ENCODE measurements at regions not wholly inside any gene's neighbourhood (a gene's known extent, or its start where the extent isn't known, plus 50 kb on each side); places are given as distances from the start of the nearest gene placed in this dataset.
A peak's percentile ranks its signal among the peaks of the same experiment; 100 is the strongest.
"Not testable (repeated sequence)": the region's sequence is repeated elsewhere in the genome, so short reads cannot be mapped to it uniquely, and the experiment has no call there.

DNA sequence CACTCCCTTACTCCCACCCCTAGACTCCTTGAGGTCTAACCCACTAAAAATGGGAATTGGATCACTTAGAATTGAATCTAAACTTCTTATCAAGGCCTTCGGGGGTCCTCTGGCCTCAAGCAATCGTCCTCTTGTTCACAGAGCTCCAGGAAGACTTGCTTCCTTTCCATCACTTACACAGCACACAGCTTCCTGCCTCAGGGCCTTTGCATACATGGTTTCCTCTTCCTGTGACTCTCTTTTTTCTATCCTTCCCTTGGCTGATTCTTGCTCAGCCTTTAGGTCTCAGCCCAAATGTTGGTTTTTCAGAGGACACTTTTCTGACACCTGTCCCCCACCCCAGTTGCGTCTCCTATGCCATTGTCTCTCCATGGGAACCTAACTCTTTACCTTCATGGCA lies 50.0 kb upstream of the ALDH1B1 start:
- DNase-seq (ENCODE audit: low read depth) = no peak

DNA sequence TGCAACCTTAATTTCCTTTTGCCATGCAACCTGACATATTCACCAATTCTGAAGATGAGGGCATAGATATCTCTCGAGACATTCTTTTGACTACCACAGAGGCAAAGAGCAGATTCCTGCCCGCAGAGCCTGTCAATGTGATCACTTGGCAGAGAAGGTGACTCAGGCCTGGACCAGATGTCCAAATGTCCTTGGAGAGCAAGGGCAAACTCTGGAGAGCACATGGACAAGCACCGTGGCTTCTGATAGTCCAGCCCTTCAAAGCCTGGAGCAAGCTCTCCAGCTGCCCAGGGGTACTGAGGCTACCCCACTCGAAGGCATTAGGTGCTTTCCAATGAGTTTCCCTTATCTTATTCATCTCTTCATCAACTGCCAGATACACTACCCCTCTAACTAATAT lies 50.4 kb upstream of the ALDH1B1 start:
- DNase-seq (ENCODE audit: low read depth) = no peak

DNA sequence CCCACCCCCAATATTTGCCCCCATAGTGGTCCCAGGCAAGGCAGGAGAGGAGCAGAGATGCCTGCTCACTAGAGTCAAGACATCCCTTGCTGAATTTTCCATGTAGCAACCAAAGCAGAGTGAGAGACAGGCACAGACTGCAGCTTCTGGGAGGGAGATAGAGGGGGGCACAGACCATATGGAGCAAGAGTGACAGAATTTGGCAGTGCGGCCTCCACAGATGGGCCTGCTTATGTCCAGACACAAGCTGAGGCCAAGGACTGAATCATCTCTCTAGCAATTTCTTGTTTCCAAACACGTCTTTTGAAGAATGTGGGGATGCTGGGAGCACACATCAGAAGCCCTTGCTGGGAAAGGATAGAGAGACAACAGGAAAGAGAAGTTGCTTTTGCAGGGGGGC lies 53.0 kb upstream of the ALDH1B1 start:
- DNase-seq (ENCODE audit: low read depth) = peak; percentile 61

DNA sequence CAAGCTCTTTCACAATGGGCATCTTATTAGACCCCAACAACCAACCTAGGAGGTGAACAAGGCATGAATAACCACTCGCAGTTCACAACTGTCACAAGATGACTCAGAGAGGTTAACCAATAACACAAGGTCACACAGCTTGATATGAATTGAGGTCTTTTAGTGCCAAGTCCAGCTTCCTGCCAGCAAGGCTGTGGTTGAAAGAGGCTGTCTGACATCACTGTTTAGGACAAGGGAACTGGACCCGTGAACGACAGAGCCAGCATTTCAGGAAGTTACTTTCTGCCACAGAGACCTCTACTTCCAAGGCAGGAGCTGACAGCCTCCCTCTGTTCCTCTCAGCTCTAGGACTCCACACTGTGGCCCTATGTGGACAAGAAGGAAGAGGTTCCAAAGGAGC lies 53.4 kb upstream of the ALDH1B1 start:
- peak; percentile 55 for DNase-seq (ENCODE audit: low read depth)

DNA sequence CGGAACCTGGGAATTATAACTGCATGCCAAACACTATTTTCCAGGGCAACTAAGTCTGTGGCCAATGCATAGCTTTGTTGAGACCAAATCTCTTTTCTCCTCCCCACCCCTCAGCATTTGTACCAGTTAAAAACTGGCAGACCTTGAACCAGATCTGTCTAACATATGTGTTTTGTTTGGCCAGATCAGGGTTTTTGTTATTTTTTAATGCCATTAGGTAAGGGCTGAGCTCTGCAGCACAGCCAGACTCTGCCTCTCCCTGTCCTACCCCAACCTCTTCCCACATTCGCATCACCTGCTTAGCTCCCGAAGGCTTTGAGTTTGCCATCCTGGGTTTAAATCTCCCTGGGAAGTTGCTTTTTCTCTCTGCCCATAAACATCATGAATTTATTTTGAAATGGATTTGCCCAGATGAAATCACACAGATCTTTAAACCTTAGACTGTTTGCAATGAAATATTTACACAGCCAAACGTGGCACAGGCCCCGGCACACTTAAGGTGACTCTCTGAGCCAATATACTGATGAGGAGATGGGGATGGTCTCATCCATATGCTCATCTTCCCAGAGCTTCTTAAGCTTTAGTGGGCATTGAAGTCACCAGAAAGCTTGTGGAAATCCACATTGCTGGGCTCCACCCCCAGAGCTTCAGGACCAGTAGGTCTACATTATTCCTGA lies 54.0 kb upstream of the ALDH1B1 start:
- DNase-seq (ENCODE audit: low read depth) = no peak

DNA sequence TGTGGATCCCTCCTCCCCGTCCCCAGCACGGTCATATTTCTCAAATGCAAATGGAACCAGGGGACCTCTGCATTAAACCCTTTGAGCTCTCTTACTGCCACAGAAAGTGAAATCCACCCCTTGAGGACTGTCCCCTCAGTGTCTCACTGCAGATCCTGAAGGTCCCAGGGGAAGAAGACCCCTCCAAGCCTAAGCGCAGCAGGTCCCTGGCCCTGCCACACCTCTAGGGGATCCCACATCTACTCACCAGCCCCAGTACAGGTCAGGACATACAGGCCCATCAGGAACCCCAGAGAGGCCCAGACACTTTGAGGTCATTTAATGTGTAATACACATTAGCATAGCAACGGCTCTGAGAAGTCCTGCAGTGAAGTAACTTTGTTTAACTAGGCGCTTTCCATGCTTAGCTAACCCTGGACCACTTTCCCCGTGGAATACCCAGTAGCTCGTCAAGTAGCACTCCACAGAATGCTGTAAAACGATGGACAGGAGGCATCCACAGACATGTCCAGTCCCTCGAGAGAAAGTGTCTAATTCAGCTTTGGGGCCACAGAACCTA lies 54.7 kb upstream of the ALDH1B1 start:
- no peak for DNase-seq (ENCODE audit: low read depth)

DNA sequence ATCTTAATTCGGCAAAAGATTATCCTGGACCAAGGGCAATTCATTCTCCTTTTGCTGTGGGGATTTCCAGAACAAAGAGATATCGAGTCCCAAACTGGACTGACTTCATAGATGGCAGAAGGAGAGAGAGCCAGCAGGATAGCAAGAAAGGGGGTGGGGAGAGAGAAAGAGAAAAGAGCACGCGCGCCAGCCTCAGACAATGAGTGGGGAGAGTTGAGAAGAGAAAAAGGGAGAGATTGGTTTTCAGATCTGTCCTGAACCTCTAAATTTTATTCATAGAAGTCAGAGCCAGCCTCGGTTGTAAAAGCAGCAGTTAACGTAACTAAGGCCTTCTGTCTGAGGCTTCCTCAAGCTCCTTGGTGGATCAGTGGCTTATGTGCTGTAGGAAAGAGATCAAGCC lies 55.3 kb upstream of the ALDH1B1 start:
- DNase-seq (ENCODE audit: low read depth) = no peak

DNA sequence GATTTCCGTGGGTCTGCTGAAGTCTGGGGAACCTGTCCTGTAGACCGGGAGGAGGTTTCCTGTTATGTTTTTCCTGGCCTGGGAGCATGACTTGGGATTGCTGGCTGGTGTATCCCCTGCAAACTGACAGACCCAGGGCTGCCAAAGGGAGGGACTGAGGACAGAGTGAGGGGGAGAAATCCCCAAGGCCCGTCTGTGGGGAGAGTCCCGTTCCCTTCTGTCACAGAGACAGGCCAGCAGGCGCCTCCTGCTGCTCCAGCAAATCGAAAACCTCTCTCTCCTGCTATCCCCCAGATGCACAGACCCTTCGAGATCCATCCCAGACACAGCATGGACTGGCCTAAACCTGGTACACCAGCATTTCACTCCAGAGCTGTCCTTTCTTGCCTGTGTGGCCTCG lies 56.2 kb upstream of the ALDH1B1 start:
- no peak for DNase-seq (ENCODE audit: low read depth)

DNA sequence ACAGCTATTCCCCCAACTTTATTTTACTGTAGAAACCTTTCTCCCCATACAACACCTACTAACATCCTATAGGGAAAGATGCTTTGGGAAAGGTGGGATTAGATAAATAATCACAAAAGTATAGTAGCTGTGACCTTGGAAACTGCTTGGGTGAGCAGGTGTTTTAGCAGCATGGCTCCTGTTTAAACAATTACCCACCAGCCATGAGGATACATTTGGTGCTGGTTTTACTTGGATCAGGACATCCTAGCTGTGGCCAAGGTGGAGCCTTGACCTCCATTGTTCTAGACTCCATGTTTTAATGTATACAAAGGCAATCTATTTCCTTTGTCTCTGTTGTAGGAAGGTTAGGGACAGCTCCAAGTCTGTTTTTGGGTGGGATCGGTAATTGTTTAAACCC lies 56.8 kb upstream of the ALDH1B1 start:
- no peak for DNase-seq (ENCODE audit: low read depth)

DNA sequence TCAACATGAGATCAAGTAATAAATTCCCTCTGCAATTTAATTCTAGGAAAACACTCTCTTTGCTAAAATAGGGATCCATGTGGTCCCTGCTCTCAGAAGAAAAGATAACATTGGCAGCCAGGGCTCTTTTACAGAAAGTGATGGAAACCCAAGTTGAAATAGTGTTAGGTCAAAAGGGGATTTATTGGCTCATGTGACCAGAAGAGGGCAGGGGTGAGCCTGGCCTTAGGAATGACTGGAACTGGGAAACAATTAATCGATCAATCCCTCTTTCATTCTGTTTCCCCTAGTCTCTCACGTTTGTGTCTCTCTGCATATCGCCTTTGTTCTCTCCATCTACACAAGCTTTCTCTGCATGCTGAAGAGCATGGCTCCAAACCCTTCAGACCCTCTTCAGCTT lies 58.3 kb upstream of the ALDH1B1 start:
- no peak for DNase-seq (ENCODE audit: low read depth)

DNA sequence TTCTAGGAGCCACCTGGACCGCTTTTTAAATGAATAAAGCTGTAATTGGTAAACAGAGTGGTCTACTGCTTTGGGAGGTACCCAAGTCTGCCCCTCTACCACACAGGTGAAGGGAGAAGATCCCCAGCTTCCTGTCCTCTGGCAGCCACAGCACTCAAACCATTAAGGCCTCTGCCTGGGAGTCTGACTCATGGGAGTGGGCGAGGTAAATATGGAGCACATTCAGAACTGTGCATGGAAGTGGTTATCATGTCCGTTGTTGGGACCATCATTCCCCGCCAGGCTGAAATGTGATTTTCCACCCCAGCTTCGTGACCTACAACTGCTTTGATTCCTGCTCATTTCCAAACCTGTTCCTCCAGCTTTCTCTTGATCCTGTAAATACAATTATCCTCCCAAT lies 59.5 kb upstream of the ALDH1B1 start:
- DNase-seq (ENCODE audit: low read depth) = no peak

DNA sequence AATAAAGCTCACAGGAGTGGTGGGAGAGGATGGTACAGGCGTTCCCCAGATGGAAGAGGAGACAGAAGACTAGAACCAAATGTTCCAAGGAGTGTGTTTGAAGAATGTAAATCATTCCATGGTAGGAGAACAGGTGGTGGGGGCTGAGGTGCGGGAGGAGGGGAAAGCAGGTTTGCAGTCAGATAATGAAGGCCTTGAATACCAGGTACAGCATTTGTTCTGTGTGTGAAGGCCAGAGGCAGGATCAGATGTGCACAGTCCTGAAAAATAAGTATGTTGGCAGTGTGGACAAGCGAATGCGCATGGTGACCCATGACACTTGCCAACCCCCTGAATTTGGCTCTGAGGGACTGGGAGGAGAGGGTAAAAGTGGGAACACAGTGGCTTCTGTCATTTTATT lies 59.9 kb upstream of the ALDH1B1 start:
- no peak for DNase-seq (ENCODE audit: low read depth)

DNA sequence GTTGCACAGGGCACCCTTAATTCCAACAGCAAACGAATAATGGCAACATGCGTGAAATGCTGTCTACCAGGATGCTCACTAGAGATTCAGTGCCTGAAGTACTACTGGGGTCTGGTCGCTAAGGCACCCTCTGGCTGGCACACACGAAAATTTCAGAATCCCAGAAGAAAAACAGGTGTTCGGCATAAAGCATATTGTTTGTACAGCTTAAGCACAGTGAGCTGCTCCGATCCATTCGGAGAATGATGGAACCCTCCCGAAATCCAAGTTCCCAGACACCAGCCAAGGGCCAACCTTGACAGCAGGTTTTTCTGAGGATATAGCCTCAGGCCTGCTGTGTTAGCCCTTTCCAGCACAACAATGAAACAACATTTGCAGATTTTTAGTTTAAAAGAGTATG lies 61.4 kb upstream of the ALDH1B1 start:
- no peak for DNase-seq (ENCODE audit: low read depth)

DNA sequence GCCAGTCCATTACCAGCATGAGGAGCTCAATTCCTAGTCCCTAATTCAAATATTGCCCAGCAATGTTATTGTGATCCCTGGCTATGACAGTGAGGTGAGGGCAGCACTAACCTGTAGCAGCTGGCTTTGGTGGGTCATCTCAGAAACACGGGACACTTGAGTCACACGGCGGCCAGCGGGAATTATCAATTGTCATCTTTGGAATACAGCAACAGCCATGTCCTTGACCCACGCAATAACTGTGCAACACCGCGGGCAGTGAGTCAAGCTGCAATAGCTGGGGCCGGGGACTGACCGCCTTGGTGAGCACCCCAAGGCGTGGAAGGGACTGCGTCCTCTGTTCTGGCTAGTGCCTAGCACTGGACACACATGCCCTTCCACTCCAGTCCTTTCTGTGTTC lies 62.5 kb upstream of the ALDH1B1 start:
- DNase-seq (ENCODE audit: low read depth) = no peak

DNA sequence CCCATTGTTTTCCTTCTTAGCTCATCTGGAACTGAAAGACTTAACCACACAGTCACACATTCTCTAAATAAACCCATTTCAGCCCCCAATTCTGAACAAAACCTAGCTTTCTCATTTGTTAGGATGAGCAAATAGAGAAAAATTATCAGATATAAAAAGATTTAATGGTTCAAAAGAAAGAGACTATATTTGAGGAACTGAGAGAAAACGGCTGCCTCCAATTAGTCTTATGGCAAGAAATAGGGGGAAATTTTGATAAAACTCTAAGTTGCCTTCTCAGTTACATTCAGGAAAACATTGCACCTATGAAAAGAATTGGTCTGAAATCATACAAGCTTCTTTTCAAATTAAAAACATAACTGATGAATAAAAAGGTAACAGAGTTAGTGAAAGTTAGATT lies 63.7 kb upstream of the ALDH1B1 start:
- no peak for DNase-seq (ENCODE audit: low read depth)

DNA sequence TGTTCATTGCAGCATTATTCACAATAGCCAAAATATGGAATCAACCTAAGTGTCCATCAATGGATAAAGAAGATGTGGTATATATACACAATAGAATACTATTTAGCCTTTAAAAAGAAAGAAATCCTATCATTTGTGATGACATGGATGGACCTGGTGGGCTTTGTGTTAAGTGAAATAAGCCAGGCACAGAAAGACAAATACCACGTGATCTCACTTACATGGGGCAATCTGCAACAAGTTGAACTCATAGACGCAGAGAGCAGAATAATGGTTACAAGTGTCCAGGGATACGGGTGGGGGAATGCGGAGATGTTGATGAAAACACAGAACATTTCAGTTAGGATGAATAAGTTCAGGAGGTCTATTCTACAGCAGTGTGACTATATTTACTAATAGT lies 66.4 kb upstream of the ALDH1B1 start:
- DNase-seq (ENCODE audit: low read depth) = no peak

DNA sequence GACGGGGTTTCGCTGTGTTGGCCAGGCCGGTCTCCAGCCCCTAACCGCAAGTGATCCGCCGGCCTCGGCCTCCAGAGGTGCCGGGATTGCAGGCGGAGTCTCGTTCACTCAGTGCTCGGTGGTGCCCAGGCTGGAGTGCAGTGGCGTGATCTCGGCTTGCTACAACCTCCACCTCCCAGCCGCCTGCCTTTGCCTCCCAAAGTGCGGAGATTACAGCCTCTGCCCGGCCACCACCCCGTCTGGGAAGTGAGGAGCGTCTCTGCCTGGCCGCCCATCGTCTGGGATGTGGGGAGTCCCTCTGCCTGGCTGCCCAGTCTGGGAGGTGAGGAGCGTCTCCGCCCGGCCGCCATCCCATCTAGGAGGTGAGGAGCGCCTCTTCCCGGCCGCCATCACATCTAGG lies 68.3 kb upstream of the ALDH1B1 start:
- DNase-seq (ENCODE audit: low read depth) = not testable (repeated sequence)

DNA sequence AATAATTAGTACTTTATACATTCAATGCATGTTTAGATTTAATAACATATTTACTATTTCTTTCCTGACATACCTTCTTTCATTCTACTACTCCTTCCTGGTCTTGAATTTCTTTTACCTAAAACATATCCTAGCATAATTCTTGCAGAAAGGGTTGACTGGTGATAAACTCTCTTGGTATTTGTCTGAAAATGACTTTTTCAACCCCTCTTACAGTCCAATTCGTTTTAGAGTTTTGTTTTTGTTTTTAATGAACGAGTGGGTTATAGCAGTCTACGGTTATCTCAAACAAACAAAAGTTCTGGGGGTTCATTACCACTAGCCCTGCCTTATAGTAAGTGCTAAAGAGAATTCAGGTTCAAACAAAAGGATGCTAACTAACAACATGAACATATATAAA lies 69.6 kb upstream of the ALDH1B1 start:
- no peak for DNase-seq (ENCODE audit: low read depth)

DNA sequence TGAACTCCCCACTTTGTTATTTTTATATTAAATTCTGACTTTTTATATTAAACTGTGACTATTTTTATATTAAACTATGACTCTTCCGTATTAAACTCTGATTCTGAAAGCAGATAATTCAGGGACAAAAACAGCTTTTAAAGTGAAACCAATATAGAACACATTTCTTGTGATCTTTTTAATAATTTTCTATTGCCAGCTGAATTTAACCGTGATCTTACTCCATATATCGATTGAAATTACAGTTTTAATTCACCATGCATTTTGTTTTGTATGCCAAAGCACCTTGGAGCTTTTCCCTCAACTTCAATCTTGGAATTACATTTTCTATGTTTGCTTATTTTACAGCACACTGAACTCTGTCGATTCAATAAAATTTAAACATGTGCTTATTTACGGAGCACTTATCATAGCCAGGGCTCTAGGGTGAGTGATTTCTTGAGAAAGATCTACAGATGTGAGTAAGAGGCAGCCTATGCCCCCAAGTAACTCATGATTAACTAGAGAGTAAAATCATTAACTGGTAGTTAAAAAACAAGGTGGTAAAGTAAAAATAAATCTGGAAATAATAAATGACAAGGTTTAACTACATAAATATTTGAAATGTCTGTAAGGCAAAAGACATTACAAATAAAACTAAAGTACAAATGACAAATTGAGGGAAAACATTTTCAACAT lies 72.9 kb upstream of the ALDH1B1 start:
- no peak for DNase-seq (ENCODE audit: low read depth)

DNA sequence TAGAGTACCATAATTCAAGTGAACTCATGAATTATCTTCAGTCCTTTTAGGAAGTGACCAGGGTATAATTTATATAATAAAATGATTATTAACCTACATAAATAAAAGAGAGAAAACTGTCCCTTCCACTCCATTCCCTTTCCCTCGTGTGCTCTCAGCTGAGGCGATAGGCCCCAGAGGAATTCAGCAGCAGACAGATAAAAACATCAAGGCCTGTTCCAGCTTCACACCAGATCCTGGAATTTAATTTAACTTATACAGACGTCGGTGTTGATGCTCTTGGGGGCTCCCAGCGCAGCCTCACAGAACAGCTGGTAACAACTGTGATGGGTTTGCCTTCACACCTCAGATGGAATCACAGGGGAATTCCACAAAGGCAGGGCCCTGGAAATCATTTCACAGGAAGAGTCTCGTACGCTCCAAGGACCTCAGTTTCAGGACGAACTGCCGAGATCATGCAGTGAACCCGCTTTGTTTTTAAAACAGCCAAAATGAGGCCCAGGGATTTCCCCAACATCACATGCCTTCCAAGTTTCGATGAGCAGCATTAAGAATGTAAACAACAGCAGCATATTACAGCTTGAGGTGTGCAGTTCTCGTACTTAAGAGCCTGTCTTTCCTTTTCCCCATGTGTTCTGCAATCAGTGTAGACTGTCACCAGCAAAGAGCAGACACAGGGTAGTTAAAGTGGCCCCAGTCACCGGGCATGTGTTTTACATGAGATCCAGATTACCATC lies 73.6 kb upstream of the ALDH1B1 start:
- no peak for DNase-seq (ENCODE audit: low read depth)

DNA sequence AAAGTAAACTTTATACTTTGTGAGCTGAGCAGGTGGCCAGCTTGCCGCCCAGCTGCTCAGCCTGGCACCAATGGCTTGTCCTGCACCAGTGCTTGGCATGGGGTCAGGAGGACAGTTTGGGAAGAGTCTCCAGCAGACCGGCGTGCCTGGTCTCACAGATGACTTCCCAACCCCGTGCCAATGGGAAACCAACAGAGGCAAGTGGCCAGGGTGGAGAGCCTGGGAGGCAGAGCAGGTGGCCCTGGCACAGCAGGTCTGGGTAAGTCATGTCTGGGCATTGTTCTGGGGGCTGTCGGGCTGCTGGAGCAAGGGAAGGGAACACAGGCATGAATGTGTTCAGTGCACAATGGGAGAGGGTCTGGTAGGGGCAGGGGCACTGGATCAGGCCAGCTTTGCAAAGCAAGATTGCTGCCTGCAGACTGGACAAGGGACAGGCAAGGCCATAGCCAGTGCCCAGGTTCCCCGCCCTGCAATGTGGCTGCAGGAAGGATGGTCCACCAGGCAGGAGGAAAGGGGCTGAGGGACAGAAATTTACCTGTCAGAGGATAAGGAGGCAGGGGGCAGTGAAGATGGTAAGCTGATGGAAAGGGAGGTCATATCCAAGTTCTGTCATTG lies 76.2 kb upstream of the ALDH1B1 start:
- no peak for DNase-seq (ENCODE audit: low read depth)

DNA sequence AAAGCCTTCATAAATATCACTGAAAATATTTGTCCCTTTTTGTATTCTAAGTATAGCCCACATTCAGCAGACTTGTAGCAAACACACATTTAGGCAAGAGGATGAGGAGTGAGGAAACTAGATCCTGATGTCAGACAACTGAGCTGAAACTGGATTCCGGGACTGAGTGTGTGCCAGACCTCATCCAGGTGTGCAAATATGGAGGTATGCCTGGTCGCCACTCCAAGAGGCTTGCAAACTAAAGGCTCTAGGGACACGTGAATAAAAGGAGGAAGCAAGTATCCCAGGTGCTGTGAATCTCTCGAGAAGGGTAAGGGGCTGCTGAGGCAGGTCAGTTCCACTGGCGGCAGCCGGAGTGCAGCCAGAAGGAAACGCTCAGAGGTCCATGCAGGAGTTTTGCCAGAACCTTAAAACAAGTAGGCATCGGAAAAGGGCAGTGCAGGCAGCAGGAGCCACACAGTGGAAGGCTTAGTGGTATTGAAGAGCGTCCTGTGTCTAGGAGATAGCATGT lies 77.4 kb upstream of the ALDH1B1 start:
- DNase-seq (ENCODE audit: low read depth) = no peak

DNA sequence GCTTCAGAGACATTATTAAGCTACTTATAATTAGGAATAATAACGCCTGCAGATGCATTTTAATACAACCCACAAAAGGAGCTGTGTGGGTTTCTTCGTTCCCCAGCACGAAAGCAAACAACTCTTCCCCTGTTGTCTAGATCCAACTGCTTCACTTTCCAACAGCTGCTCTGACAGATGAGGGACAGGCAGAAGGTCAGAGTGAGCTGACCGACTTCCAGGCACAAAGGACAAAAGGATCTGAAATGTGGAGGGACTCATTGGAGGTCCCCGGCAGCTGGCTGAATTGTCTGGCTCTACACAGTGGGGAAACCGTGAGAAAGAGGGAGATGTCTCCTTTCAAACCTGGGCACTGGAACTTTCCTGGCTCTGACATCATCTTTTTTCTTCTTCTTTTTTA lies 79.1 kb upstream of the ALDH1B1 start:
- DNase-seq (ENCODE audit: low read depth) = no peak

Measured in GM04504 (cell line).